ENCODE measurements at regions not wholly inside any gene's neighbourhood (a gene's known extent, or its start where the extent isn't known, plus 50 kb on each side); places are given as distances from the start of the nearest gene placed in this dataset.

GRCh38 chr2:145076085-145076484, 556.2 kb upstream of the ZEB2 start:
- no peak for DNase-seq

GRCh38 chr2:145075454-145076062, 555.6 kb upstream of the ZEB2 start:
- no peak for DNase-seq

GRCh38 chr2:145070703-145071102, 550.8 kb upstream of the ZEB2 start:
- no peak for DNase-seq

GRCh38 chr2:145068509-145068908, 548.6 kb upstream of the ZEB2 start:
- no peak for DNase-seq

GRCh38 chr2:145067549-145068030, 547.7 kb upstream of the ZEB2 start:
- DNase-seq = no peak

- no peak for DNase-seq
These were observed 547.1 kb upstream of the ZEB2 start for GRCh38 chr2:145066856-145067548.

- no peak for DNase-seq
These were observed 546.3 kb upstream of the ZEB2 start for GRCh38 chr2:145066151-145066661.

- DNase-seq = no peak
These were observed 545.4 kb upstream of the ZEB2 start for GRCh38 chr2:145065342-145065741.

GRCh38 chr2:145064511-145064910, 544.6 kb upstream of the ZEB2 start:
- no peak for DNase-seq

GRCh38 chr2:145060876-145061275, 541.0 kb upstream of the ZEB2 start:
- DNase-seq = no peak

GRCh38 chr2:145059914-145060313, 540.0 kb upstream of the ZEB2 start:
- no peak for DNase-seq

- no peak for DNase-seq
These were observed 539.4 kb upstream of the ZEB2 start for GRCh38 chr2:145059343-145059742.

GRCh38 chr2:145058457-145058856, 538.5 kb upstream of the ZEB2 start:
- DNase-seq = no peak

- DNase-seq = no peak
These were observed 535.7 kb upstream of the ZEB2 start for GRCh38 chr2:145055651-145056050.

GRCh38 chr2:145050134-145050533, 530.2 kb upstream of the ZEB2 start:
- no peak for DNase-seq

- DNase-seq = no peak
These were observed 529.6 kb upstream of the ZEB2 start for GRCh38 chr2:145049475-145049874.

GRCh38 chr2:145047554-145047953, 527.6 kb upstream of the ZEB2 start:
- no peak for DNase-seq

GRCh38 chr2:145044491-145044890, 524.6 kb upstream of the ZEB2 start:
- no peak for DNase-seq

- DNase-seq = no peak
These were observed 523.5 kb upstream of the ZEB2 start for GRCh38 chr2:145043399-145043834.

- no peak for DNase-seq
These were observed 521.8 kb upstream of the ZEB2 start for GRCh38 chr2:145041706-145042105.

- no peak for DNase-seq
These were observed 520.5 kb upstream of the ZEB2 start for GRCh38 chr2:145040433-145040832.

- DNase-seq = no peak
These were observed 518.2 kb upstream of the ZEB2 start for GRCh38 chr2:145038041-145038525.

GRCh38 chr2:145036421-145037011, 516.6 kb upstream of the ZEB2 start:
- DNase-seq = no peak

- DNase-seq = no peak
These were observed 514.6 kb upstream of the ZEB2 start for GRCh38 chr2:145034511-145034910.
